ENCODE measurements at regions not wholly inside any gene's neighbourhood (a gene's known extent, or its start where the extent isn't known, plus 50 kb on each side); places are given as distances from the start of the nearest gene placed in this dataset.

DNA sequence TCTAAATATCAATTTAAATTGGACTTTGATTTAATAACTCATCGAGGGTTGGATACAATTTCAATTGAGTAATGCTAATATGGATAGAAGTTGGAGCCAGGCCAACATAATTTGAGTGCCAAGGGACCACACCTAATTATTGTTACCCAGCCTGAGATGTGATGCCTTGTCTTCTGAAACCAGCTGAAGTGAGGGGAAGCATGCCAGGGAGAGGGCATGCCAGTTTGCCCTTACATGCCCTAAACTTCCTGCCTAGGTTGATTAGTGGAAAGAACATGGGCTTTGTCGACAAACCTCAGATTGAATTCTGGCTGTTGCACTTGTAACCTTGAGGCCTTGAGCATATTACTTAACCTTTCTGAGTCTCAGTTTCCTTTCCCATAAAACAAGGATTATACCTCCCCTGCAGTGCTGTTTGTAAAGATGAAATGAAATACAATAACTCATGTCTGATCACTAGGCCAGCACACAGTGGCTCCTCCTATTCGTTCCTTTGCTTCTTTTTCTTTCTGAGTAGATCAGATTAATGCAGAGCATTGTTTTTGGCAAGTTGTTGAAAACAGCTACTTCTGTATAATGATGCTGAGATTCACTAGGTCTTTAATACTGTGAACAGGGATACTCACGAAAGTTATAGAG lies 412.8 kb downstream of the TLE4 start:
- TF ChIP-seq CTCF (conservative IDR thresholded peaks at IDR 0.05) (no peak), ZFX (IDR thresholded peaks at IDR 0.05) (no peak)

Measured in C4-2B (cell line).